Breast epithelium (tissue), 3 donors: ENCODE measurements at regions not wholly inside any gene's neighbourhood (a gene's known extent, or its start where the extent isn't known, plus 50 kb on each side); places are given as distances from the start of the nearest gene placed in this dataset.

Source experiments
- POLR2A ChIP-seq: fragments of 450-650 bp; IDR thresholded peaks from one replicate; pipeline ENCODE4 v1.6.1; 2016; ENCODE audit warnings: antibody characterized with exemption, mild to moderate bottlenecking, moderate library complexity
- TF ChIP-seq, protein P1 (sequence below), 3 donors: fragments of 450-650 bp; IDR thresholded peaks; one replicate each; pipeline ENCODE4 v1.5.1; 2016 to 2017; ENCODE audit warnings: antibody characterized with exemption in 3 of 3, mild to moderate bottlenecking in 3 of 3, moderate library complexity in 3 of 3

DNA sequence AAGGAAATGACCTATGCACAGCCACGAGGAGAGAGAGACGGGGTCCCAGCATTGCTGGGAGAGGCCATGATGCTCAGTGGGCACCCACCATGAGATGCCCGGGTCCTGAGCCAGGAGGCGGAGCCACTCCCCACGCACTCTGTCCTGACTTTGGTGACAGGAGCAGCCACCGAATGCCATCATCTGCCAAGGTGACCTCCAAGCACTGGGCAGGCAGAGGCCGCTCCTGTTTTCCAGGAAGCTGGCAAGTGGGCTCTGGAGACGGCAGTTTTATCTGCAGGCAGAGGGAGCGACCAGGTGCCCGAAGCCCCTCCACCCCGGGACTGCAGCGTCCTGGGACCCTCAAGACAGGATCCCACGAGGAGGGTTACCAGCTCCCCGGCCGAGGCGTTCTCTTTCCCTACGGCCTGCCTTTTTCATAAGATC, 453.9 kb downstream of the BRD1 start:
- TF ChIP-seq, protein P1, sequence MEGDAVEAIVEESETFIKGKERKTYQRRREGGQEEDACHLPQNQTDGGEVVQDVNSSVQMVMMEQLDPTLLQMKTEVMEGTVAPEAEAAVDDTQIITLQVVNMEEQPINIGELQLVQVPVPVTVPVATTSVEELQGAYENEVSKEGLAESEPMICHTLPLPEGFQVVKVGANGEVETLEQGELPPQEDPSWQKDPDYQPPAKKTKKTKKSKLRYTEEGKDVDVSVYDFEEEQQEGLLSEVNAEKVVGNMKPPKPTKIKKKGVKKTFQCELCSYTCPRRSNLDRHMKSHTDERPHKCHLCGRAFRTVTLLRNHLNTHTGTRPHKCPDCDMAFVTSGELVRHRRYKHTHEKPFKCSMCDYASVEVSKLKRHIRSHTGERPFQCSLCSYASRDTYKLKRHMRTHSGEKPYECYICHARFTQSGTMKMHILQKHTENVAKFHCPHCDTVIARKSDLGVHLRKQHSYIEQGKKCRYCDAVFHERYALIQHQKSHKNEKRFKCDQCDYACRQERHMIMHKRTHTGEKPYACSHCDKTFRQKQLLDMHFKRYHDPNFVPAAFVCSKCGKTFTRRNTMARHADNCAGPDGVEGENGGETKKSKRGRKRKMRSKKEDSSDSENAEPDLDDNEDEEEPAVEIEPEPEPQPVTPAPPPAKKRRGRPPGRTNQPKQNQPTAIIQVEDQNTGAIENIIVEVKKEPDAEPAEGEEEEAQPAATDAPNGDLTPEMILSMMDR (IDR thresholded peaks at IDR 0.05) = no peak
- TF ChIP-seq POLR2A = no peak
